Stimulated activated CD8-positive, alpha-beta memory T cell treated with anti-CD3 and anti-CD28 coated beads, Interleukin-7, amount 100 ng/mL, for 4 hours (primary cell): ENCODE measurements at regions not wholly inside any gene's neighbourhood (a gene's known extent, or its start where the extent isn't known, plus 50 kb on each side); places are given as distances from the start of the nearest gene placed in this dataset.
"Not testable (repeated sequence)": the region's sequence is repeated elsewhere in the genome, so short reads cannot be mapped to it uniquely, and the experiment has no call there.

ENCODE experiments used
- DNase-seq, 2 donors: peaks; one replicate each; pipeline ENCODE4 v3.0.0-alpha.2; 2020; ENCODE audit warnings: low read depth in 2 of 2

- DNase-seq: no peak
Measured at GRCh38 chr22:49721211-49721763, 106.4 kb downstream of the BRD1 start.

DNA sequence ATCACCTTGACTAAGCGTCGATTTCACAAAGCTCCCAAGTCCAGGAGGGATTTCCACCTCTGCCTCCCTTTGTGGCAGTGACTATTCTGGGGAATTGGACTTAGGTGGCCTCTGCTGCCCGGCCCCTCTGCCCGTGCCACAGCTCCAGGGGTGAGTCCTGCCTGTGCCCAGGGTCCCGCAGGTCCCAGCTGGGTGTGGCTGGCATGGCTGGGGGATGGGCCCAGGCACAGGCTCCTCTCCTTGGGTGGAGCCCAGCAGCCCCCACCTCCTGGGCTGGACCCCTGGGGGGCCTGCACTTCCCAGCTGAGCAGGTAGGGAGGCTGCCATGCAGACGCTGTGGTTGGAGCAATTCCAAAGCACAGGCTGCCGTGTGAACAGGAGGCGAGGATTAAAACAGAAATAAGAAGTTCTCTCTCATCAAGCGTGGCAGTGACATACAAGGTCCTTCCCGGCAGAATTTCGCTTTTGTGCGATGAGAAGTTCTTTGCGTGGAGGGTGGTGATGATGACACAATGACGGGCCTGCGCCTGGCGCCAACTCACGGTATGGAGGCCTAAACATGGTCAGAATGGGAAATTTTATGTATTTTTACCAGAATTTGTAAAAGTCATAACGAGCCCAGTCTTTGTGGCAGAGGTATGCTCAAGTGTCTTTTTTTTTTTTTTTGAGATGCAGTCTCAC, 107.3 kb downstream of the BRD1 start:
- no peak for DNase-seq

DNA sequence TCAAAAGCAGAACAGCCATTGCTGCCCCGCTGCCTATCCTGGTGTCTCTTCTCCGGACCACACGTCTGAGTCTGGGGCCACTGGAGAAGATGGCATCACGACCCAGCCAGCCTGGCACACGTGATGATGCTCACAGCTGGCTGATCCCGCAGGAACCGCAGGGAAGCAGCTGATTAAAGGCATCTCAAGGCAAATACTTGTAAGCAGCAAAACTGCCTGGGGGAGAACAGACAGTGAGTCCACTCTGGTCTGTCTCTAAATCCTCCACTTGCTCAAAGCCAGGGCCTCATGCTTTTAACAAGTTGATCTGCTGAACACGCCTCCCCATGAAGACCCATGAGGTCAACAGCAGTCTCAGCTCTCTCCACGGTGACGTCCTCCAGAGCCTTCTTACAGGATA, 108.6 kb downstream of the BRD1 start:
- no peak for DNase-seq

GRCh38 chr22:49718396-49718795, 109.3 kb downstream of the BRD1 start:
- no peak for DNase-seq

- DNase-seq: no peak
Measured at GRCh38 chr22:49717322-49717919, 110.3 kb downstream of the BRD1 start.

- no peak for DNase-seq
Measured at GRCh38 chr22:49716441-49716840, 111.2 kb downstream of the BRD1 start.

GRCh38 chr22:49715450-49715849, 112.2 kb downstream of the BRD1 start:
- no peak for DNase-seq

- no peak for DNase-seq
Measured at GRCh38 chr22:49713003-49713402, 114.7 kb downstream of the BRD1 start.

DNA sequence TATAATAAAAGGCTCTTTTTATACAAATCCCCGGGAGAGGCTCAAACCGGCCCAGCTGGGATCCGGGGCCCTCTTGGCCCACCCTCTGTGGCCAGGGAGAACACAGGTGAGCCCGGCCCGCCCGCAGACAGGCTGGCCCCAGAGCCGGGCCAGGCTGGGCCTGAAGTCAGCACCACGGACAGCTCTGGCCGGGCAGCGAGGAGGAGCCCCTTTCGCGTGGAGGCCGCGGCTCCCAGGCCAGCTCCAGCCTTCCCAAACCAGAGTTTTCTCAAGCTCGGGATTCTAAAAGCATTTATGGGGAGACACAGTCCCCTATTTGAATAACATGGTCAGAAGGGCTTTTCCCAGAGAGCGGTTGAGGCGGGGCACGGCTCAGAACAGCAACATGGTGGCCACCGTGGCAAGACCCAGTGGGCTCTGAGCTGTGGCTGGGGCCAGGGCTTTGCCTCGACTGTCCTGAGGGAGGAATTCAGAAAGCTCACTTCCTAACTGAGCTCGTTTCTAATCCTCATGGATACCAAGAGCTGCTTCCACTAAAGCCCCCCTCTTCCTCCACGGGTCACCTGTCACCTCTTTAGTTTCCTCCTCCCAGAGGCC, 115.4 kb downstream of the BRD1 start:
- no peak for DNase-seq

- no peak for DNase-seq
Measured at GRCh38 chr22:49710746-49711145, 116.9 kb downstream of the BRD1 start.

- DNase-seq: no peak
Measured at GRCh38 chr22:49709464-49709863, 118.2 kb downstream of the BRD1 start.

DNA sequence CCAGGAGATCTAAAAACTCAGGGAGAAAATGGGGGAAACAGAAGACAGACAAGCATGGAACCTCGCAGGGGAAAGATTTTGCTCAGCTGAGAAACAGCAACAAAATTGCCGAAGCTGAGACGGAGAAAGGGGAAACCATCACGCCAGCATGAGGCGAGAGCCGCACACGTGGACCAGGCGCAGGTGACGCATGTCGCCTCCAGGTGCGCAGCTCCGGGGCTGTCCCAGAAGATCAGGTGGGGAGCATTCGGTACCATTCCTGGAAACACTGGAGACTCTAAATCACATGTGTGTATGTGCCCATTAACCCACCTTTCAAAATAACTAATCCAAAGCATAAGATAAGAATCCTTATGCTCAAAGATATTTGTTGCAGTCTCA, 121.7 kb downstream of the BRD1 start:
- DNase-seq: no peak

DNA sequence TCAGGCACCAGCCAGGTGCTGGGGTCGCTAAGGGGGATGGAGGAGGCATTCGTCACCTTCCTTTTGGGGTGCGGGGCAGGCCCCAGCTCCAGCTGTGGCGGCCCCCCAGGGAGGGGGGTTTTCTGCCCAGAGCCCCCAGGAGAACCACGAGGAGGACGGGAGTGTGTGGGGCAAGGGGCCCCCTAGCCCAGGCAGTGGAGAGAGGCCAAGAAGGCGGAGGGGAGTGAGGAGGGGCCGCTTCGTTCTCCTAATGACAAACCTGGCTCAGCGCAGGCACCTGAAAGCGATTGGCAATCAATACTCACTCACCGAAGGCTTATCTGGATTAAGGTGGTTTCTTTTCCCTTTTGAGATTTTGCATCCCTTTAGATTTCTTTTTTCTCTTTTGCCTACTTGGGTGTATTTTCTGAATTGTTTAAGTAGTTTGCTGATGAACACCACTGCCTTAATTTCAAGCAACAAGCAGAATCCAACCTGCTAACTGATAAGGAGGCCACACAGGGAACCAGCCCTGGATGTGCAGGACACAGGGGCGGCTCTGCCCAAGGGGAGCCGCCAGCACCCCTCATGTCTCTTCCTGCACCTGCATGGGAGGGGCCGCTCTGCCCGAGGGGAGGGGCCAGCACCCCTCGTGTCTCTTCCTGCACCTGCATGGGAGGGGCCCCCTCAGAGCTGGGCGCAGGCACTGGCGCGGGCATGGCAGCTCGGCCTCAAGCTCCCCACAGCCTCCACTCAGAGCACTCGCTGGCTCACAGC, 122.3 kb downstream of the BRD1 start:
- no peak for DNase-seq

- no peak for DNase-seq
Measured at GRCh38 chr22:49704345-49705215, 123.1 kb downstream of the BRD1 start.

GRCh38 chr22:49703990-49704344, 123.7 kb downstream of the BRD1 start:
- DNase-seq: no peak

- DNase-seq: no peak
Measured at GRCh38 chr22:49703505-49703904, 124.2 kb downstream of the BRD1 start.

DNA sequence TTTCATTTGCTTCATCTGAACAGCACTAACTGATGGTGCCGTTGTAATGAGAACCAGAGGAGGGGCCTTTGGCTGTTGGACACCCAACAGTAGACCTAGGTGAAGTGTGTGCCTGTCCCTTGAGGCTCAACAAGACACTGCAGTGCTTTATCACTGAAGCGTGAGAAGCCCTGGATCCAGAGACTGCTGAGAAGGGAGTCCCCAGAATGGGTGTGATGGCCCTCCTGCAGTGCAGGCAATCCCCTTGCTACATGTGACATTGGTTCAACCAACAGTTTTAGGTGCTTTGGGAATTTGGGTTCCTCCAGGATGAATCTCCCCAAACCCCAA, 125.6 kb downstream of the BRD1 start:
- DNase-seq: no peak

GRCh38 chr22:49701380-49702067, 126.1 kb downstream of the BRD1 start:
- no peak for DNase-seq

DNA sequence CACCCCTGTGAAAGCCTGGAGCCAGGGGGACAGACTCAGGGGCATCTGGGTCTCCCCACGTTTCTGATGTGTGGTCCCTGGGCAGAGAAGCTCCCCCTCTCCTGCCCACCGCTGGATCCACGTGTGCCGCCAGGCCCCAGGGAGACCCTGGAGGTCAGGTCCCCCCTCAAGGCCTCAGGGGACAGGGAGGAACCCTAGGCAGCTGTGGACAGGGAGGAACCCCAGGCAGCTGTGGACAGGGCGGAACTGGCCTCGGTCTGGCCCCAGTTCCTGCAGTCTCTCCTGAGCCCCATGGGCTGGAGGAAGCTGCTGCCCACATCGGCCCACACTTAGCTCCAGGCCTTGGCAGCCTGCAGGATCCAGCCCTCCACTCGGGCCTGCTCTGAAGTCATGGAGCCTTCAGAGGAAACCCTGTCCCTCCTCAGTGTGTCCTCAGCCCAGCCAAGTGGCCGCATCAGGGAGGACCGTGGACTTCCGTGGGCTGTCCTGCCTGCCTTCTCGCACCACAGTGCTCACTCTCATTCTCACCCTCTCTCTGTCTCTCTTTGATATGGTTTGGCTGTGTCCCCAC, 127.7 kb downstream of the BRD1 start:
- no peak for DNase-seq

DNA sequence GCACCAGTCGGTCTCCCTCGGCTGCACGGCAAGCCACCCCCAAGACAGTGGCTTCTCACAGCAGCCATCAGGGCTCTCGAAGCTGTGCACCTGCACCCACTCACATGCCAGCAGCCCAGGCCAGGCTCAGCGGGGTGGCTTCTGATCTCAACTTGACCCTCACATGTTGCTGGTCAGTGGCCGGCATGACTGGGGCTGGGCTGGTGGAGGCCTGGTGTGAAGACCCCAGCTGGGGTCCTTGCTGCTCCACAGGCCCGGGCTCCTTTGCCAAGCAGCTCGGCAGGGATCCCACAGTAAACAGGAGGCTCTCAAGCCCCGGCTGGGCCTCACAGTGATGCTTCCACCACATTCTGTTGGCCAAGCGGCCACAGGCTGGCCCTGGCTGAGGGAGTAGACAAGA, 128.2 kb downstream of the BRD1 start:
- DNase-seq: no peak

DNA sequence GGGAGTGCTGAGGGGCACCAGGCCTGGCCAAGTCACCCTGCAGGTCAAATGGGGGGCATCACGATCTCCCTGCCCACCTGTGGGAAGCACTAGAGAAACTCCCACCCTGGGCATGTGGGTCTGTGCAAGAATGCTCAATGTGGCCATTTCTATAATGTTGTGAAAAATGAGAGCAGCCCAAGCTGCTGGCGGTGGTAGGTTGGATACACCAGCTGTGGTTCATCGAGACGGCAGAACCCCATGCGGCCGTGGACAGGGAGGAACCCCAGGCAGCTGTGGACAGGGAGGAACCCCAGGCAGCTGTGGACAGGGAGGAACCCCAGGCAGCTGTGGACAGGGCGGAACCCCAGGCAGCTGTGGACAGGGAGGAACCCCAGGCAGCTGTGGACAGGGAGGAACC, 129.1 kb downstream of the BRD1 start:
- DNase-seq: not testable (repeated sequence)
